ENCODE measurements at regions not wholly inside any gene's neighbourhood (a gene's known extent, or its start where the extent isn't known, plus 50 kb on each side); places are given as distances from the start of the nearest gene placed in this dataset.

DNA sequence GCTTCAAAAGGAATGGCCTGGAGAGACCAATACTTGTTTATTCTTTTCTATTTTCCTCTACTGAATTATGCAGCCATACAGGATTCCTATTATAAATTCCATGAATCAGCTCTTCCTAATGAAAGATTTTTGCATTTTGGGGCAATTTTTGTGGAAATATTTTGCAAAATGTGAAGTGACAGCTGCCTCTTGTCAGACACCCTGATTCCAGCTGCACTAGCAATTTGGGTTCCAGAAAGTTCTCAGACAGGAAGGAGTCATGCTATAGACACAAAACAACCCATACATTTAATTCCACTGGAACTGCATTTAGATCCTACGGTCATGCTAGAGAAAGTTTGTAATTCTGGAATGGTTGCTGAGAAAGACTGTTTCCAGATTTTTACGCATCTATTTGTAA, 119.5 kb downstream of the XCL2 start:
- no peak for DNase-seq (ENCODE audit: low spot score in 2 of 2)
- H3K4me3 ChIP-seq (ENCODE audit: low read depth, poor library complexity, severe bottlenecking) = no peak overlapping the region
- TF ChIP-seq POLR2A (IDR thresholded peaks at IDR 0.05) = no peak
- TF ChIP-seq, protein P1, sequence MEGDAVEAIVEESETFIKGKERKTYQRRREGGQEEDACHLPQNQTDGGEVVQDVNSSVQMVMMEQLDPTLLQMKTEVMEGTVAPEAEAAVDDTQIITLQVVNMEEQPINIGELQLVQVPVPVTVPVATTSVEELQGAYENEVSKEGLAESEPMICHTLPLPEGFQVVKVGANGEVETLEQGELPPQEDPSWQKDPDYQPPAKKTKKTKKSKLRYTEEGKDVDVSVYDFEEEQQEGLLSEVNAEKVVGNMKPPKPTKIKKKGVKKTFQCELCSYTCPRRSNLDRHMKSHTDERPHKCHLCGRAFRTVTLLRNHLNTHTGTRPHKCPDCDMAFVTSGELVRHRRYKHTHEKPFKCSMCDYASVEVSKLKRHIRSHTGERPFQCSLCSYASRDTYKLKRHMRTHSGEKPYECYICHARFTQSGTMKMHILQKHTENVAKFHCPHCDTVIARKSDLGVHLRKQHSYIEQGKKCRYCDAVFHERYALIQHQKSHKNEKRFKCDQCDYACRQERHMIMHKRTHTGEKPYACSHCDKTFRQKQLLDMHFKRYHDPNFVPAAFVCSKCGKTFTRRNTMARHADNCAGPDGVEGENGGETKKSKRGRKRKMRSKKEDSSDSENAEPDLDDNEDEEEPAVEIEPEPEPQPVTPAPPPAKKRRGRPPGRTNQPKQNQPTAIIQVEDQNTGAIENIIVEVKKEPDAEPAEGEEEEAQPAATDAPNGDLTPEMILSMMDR (IDR thresholded peaks at IDR 0.05) = no peak
- WGBS, 2 donors = 77 to 87% methylated on average over 2 of the region's 2 CpGs
- intact Hi-C loops (cut with DNase I; ENCODE audit: low total_unique reads) = no loop called here

DNA sequence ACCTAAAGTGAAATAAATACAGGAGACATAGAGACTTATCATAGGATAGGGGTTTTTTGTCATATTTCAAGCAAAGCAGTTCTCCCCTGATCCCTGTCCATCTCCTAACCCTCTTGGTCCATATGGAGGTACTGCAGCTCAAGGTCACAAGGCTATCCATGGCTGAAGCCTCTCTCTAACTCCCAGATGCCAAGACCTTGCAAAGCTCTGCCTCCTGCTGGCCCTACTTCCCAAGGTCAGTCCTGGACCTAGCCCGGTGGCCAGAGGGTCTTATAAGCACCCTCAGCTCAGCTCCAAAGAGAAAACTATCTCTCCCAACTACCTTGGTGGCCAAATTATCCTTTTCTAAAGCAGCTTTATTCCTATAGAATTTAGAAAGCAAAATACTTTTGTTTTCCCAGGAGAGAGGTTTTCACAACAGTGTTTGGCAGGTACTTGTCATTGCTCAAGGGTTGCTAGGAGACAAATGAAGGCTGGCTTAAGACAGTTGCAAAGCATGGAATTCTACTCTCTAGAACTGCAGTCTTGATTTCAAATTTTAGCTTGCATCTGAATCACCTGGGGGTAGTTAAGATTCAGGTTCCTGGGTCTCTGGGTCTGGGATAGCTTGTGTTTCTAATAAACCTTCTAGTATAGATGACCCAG, 121.5 kb downstream of the XCL2 start:
- no peak for TF ChIP-seq POLR2A (IDR thresholded peaks at IDR 0.05)
- TF ChIP-seq, protein P1 (IDR thresholded peaks at IDR 0.05) = no peak
- intact Hi-C loops (cut with DNase I; ENCODE audit: low total_unique reads) = no loop called here
- H3K4me3 ChIP-seq (ENCODE audit: low read depth, poor library complexity, severe bottlenecking) = no peak overlapping the region
- 89 to 90% methylated on average over 1 of the region's 1 CpG for WGBS, 2 donors
- DNase-seq (ENCODE audit: low spot score in 2 of 2) = no peak

DNA sequence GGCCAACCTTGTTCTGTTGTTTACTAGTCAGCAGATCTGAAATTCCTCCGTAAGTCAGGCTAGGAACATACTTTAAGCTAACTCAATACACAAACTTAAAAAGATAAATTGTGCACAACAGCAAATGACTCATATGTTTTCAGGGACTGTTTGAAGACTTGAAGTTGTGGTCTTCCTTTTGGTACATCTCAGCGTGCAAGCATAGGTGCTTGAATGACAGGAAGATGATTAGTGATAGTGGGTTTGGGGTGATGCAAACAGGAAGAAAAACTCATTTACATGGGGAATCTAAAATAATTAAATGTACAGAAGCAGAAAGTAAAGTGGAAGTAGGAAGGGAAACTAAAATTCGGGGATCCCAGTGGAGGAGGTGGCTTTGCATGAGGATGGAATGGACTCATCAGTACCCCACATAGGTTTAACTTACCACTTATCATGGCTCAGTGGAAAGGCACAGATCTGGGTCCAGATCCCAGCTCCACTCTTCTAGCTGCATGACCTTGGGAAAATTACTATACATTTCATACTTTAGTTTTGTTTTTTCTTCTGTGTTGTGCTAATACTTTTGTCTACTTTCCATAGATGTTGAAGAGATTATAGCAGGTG, 122.3 kb downstream of the XCL2 start:
- WGBS, 2 donors = 81 to 82% methylated on average over 3 of the region's 3 CpGs
- no peak for DNase-seq (ENCODE audit: low spot score in 2 of 2)
- no peak overlapping the region for H3K4me3 ChIP-seq (ENCODE audit: low read depth, poor library complexity, severe bottlenecking)
- intact Hi-C loops (cut with DNase I; ENCODE audit: low total_unique reads) = no loop called here
- TF ChIP-seq, protein P1 (IDR thresholded peaks at IDR 0.05) = no peak
- TF ChIP-seq POLR2A (IDR thresholded peaks at IDR 0.05) = no peak

DNA sequence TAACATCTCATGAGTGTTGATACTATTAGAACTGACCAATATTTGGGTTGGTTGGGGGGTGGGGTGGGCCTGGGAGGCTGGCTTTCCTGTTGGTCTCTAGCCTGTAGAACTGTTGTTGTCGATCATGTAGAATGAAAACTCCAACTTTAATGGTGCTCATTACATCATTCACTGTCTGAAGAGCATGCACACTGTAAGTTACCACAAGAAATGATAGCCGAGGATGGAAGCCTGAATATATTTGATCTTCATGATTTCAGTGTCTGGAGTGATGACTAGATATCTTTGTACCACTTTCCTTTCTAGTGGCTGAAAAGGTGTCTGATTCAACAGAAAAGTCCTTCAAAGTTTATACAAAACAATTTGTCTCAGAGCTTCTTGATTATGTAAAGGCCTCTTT, 123.6 kb downstream of the XCL2 start:
- DNase-seq (ENCODE audit: low spot score in 2 of 2) = no peak
- no peak overlapping the region for H3K4me3 ChIP-seq (ENCODE audit: low read depth, poor library complexity, severe bottlenecking)
- intact Hi-C loops (cut with DNase I; ENCODE audit: low total_unique reads) = no loop called here
- 76 to 92% methylated on average over 2 of the region's 2 CpGs for WGBS, 2 donors
- TF ChIP-seq POLR2A (IDR thresholded peaks at IDR 0.05) = no peak
- TF ChIP-seq, protein P1 (IDR thresholded peaks at IDR 0.05) = no peak

DNA sequence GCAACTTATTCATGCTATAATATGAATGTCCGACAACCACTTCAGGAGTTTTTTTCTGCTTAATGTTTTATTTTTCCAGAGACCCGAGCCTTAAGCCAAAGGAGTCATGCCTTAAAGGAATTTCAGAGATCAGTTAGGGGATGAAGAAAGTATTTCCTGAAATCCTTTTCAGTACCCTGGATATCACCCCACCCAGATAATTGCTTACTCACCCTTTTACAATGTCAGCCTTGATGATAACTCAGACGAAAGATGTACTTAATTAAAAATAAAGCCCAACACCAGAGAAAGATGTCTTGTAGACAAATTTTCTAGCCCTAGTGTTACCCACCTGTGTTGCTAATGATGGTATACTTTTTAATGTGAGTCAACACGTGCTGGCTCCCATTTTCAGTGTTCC, 124.1 kb downstream of the XCL2 start:
- DNase-seq (ENCODE audit: low spot score in 2 of 2) = no peak
- intact Hi-C loops (cut with DNase I; ENCODE audit: low total_unique reads) = no loop called here
- TF ChIP-seq, protein P1 (IDR thresholded peaks at IDR 0.05) = no peak
- no peak for TF ChIP-seq POLR2A (IDR thresholded peaks at IDR 0.05)
- H3K4me3 ChIP-seq (ENCODE audit: low read depth, poor library complexity, severe bottlenecking) = no peak overlapping the region
- WGBS, 2 donors = 65 to 67% methylated on average over 4 of the region's 4 CpGs

DNA sequence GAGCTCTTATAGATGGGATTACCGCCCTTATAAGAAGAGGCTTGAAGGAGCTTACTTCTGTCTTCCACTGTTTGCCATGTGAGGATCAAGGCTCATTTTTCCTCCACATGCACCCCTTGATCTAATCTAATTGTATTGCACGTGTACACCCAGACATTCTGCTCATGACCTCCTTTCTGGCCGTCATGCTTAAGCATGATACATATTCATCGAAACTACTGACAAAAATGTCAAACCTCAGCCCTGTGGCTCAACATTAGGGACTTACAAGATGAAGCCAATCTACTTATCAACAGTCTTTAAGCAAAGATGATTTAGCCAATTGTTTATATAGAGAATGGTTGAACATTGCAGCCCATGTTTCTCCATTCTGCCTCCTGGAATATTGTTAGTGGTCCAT, 127.6 kb downstream of the XCL2 start:
- no peak overlapping the region for H3K4me3 ChIP-seq (ENCODE audit: low read depth, poor library complexity, severe bottlenecking)
- no peak for DNase-seq (ENCODE audit: low spot score in 2 of 2)
- WGBS, 2 donors = 88 to 93% methylated on average over 4 of the region's 4 CpGs
- no peak for TF ChIP-seq POLR2A (IDR thresholded peaks at IDR 0.05)
- TF ChIP-seq, protein P1 (IDR thresholded peaks at IDR 0.05) = no peak
- intact Hi-C loops (cut with DNase I; ENCODE audit: low total_unique reads) = no loop called here
